ENCODE measurements at regions not wholly inside any gene's neighbourhood (a gene's known extent, or its start where the extent isn't known, plus 50 kb on each side); places are given as distances from the start of the nearest gene placed in this dataset.

GRCh38 chr5:121164632-121165031, 687.0 kb upstream of the FTMT start:
- TF ChIP-seq CTCF (IDR thresholded peaks at IDR 0.05; ENCODE audit: low read depth, low read length, missing control alignments), result no peak
- no peak for DNase-seq (ENCODE audit: low read depth)
- no peak overlapping the region for H3K4me3 ChIP-seq (ENCODE audit: low read depth, low read length)
- in situ Hi-C loops (cut with HindIII; ENCODE audit: low sequenced_read_pairs), result no loop called here

- no peak for DNase-seq (ENCODE audit: low read depth)
- no peak for TF ChIP-seq CTCF (IDR thresholded peaks at IDR 0.05; ENCODE audit: low read depth, low read length, missing control alignments)
Observed at GRCh38 chr5:121171361-121171760, 680.3 kb upstream of the FTMT start.

GRCh38 chr5:121171834-121172233, 679.8 kb upstream of the FTMT start:
- TF ChIP-seq CTCF (IDR thresholded peaks at IDR 0.05; ENCODE audit: low read depth, low read length, missing control alignments), result no peak

More at GRCh38 chr5:121171361-121171760, 680.3 kb upstream of the FTMT start:
- in situ Hi-C loops (cut with HindIII; ENCODE audit: low sequenced_read_pairs), result no loop called here
- no peak overlapping the region for H3K4me3 ChIP-seq (ENCODE audit: low read depth, low read length)

GRCh38 chr5:121174351-121174750, 677.3 kb upstream of the FTMT start:
- no peak for TF ChIP-seq CTCF (IDR thresholded peaks at IDR 0.05; ENCODE audit: low read depth, low read length, missing control alignments)
- no peak overlapping the region for H3K4me3 ChIP-seq (ENCODE audit: low read depth, low read length)
- in situ Hi-C loops (cut with HindIII; ENCODE audit: low sequenced_read_pairs), result no loop called here
- DNase-seq (ENCODE audit: low read depth), result no peak

More at GRCh38 chr5:121171834-121172233, 679.8 kb upstream of the FTMT start:
- no peak overlapping the region for H3K4me3 ChIP-seq (ENCODE audit: low read depth, low read length)
- DNase-seq (ENCODE audit: low read depth), result peak; percentile 9
- in situ Hi-C loops (cut with HindIII; ENCODE audit: low sequenced_read_pairs), result no loop called here

GRCh38 chr5:121175986-121176385, 675.7 kb upstream of the FTMT start:
- H3K4me3 ChIP-seq (ENCODE audit: low read depth, low read length), result no peak overlapping the region
- in situ Hi-C loops (cut with HindIII; ENCODE audit: low sequenced_read_pairs), result no loop called here
- no peak for TF ChIP-seq CTCF (IDR thresholded peaks at IDR 0.05; ENCODE audit: low read depth, low read length, missing control alignments)
- DNase-seq (ENCODE audit: low read depth), result no peak

GRCh38 chr5:121182788-121183490, 668.7 kb upstream of the FTMT start:
- no peak for TF ChIP-seq CTCF (IDR thresholded peaks at IDR 0.05; ENCODE audit: low read depth, low read length, missing control alignments)
- no peak for DNase-seq (ENCODE audit: low read depth)
- no peak overlapping the region for H3K4me3 ChIP-seq (ENCODE audit: low read depth, low read length)
- in situ Hi-C loops (cut with HindIII; ENCODE audit: low sequenced_read_pairs), result no loop called here
